ENCODE measurements at regions not wholly inside any gene's neighbourhood (a gene's known extent, or its start where the extent isn't known, plus 50 kb on each side); places are given as distances from the start of the nearest gene placed in this dataset.
"Not testable (repeated sequence)": the region's sequence is repeated elsewhere in the genome, so short reads cannot be mapped to it uniquely, and the experiment has no call there.

DNA sequence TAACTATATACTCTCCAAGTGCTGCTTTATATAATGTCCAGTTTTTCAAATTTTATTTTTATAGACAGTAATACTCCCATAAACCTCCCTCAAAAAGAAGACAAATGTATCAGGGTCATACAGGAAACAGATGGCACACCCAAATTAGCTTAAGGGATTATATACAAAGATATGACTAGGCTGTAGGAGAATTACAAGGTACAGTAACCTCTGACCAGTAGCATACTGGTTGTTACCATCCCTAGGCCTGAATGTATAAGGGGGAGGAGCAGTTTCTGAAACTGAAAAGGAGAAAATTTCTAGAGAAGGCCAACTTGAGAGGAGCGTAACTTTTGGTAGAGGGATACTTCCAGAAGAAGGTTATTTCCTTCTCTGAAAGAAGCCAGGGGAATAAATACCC is 122.6 kb upstream of the NBPF19 start:
- TF ChIP-seq CTCF, POLR2AphosphoS5, POLR2A (IDR thresholded peaks at IDR 0.05): not testable (repeated sequence)

Data from breast epithelium (tissue), 3 donors.